ENCODE measurements at regions not wholly inside any gene's neighbourhood (a gene's known extent, or its start where the extent isn't known, plus 50 kb on each side); places are given as distances from the start of the nearest gene placed in this dataset.

DNA sequence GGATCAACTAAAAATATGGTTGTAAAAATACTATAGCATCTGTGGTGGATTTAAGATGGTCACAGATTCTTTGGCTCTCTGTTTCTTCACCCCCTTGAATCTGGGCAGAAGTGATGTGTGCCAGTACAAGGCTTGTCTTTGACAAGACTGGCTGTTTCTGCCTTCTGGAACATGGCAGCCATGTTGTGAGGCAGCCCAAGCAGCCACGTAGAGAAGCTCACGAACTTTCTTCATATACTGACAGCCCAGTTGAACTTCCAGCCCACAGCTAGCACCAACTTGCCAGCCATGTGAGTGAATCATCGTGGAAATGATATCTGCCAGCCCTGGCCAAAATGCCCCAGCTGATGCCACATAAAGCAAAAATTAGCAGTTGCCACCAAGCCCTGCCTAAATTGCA is 110.8 kb downstream of the BOD1 start:
- ChIA-PET POLR2A (no interaction called here), CTCF (no interaction called here)
- no peak overlapping the region for H3K4me3 Mint-ChIP-seq
- H3K36me3 Mint-ChIP-seq, result no peaks in the 10 kb centered on the region
- H3K9me3 Mint-ChIP-seq, result peaks cover 8% of the 10 kb centered on the region
- H3K27ac Mint-ChIP-seq, result no peak overlapping the region
- no peak for ATAC-seq
- no peak for DNase-seq (ENCODE audit: low spot score)
- no peaks in the 10 kb centered on the region for H3K27me3 Mint-ChIP-seq (ENCODE audit: low read depth)
- TF ChIP-seq PRDM15 (CRISPR knock-in tag; IDR thresholded peaks at IDR 0.05) (no peak), USF1 (CRISPR knock-in tag; IDR thresholded peaks at IDR 0.05) (no peak), NFE2L1 (CRISPR knock-in tag; IDR thresholded peaks at IDR 0.05) (no peak), EMX1 (CRISPR knock-in tag; IDR thresholded peaks at IDR 0.05) (no peak), JUN (CRISPR knock-in tag; IDR thresholded peaks at IDR 0.05) (no peak), ZNF263 (CRISPR knock-in tag; IDR thresholded peaks at IDR 0.05; ENCODE audit: low read depth) (no peak), MYBL2 (CRISPR knock-in tag; IDR thresholded peaks at IDR 0.05) (no peak), JAZF1 (CRISPR knock-in tag; IDR thresholded peaks at IDR 0.05) (no peak), OVOL2 (CRISPR knock-in tag; IDR thresholded peaks at IDR 0.05; ENCODE audit: borderline replicate concordance) (no peak), ZNF671 (CRISPR knock-in tag; IDR thresholded peaks at IDR 0.05) (no peak), SP1 (CRISPR knock-in tag; conservative IDR thresholded peaks at IDR 0.05) (no peak), GABPB1 (CRISPR knock-in tag; IDR thresholded peaks at IDR 0.05) (no peak), CREB1 (CRISPR knock-in tag; IDR thresholded peaks at IDR 0.05) (no peak)
- TF ChIP-seq, protein P1, sequence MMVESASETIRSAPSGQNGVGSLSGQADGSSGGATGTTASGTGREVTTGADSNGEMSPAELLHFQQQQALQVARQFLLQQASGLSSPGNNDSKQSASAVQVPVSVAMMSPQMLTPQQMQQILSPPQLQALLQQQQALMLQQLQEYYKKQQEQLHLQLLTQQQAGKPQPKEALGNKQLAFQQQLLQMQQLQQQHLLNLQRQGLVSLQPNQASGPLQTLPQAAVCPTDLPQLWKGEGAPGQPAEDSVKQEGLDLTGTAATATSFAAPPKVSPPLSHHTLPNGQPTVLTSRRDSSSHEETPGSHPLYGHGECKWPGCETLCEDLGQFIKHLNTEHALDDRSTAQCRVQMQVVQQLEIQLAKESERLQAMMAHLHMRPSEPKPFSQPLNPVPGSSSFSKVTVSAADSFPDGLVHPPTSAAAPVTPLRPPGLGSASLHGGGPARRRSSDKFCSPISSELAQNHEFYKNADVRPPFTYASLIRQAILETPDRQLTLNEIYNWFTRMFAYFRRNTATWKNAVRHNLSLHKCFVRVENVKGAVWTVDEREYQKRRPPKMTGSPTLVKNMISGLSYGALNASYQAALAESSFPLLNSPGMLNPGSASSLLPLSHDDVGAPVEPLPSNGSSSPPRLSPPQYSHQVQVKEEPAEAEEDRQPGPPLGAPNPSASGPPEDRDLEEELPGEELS (CRISPR knock-in tag; IDR thresholded peaks at IDR 0.05), result no peak
- TF ChIP-seq, protein P2, sequence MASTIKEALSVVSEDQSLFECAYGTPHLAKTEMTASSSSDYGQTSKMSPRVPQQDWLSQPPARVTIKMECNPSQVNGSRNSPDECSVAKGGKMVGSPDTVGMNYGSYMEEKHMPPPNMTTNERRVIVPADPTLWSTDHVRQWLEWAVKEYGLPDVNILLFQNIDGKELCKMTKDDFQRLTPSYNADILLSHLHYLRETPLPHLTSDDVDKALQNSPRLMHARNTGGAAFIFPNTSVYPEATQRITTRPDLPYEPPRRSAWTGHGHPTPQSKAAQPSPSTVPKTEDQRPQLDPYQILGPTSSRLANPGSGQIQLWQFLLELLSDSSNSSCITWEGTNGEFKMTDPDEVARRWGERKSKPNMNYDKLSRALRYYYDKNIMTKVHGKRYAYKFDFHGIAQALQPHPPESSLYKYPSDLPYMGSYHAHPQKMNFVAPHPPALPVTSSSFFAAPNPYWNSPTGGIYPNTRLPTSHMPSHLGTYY (CRISPR knock-in tag; IDR thresholded peaks at IDR 0.05), result no peak
- TF ChIP-seq, protein P3, sequence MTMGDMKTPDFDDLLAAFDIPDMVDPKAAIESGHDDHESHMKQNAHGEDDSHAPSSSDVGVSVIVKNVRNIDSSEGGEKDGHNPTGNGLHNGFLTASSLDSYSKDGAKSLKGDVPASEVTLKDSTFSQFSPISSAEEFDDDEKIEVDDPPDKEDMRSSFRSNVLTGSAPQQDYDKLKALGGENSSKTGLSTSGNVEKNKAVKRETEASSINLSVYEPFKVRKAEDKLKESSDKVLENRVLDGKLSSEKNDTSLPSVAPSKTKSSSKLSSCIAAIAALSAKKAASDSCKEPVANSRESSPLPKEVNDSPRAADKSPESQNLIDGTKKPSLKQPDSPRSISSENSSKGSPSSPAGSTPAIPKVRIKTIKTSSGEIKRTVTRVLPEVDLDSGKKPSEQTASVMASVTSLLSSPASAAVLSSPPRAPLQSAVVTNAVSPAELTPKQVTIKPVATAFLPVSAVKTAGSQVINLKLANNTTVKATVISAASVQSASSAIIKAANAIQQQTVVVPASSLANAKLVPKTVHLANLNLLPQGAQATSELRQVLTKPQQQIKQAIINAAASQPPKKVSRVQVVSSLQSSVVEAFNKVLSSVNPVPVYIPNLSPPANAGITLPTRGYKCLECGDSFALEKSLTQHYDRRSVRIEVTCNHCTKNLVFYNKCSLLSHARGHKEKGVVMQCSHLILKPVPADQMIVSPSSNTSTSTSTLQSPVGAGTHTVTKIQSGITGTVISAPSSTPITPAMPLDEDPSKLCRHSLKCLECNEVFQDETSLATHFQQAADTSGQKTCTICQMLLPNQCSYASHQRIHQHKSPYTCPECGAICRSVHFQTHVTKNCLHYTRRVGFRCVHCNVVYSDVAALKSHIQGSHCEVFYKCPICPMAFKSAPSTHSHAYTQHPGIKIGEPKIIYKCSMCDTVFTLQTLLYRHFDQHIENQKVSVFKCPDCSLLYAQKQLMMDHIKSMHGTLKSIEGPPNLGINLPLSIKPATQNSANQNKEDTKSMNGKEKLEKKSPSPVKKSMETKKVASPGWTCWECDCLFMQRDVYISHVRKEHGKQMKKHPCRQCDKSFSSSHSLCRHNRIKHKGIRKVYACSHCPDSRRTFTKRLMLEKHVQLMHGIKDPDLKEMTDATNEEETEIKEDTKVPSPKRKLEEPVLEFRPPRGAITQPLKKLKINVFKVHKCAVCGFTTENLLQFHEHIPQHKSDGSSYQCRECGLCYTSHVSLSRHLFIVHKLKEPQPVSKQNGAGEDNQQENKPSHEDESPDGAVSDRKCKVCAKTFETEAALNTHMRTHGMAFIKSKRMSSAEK (CRISPR knock-in tag; IDR thresholded peaks at IDR 0.05; ENCODE audit: borderline replicate concordance), result no peak
- TF ChIP-seq, protein P4, sequence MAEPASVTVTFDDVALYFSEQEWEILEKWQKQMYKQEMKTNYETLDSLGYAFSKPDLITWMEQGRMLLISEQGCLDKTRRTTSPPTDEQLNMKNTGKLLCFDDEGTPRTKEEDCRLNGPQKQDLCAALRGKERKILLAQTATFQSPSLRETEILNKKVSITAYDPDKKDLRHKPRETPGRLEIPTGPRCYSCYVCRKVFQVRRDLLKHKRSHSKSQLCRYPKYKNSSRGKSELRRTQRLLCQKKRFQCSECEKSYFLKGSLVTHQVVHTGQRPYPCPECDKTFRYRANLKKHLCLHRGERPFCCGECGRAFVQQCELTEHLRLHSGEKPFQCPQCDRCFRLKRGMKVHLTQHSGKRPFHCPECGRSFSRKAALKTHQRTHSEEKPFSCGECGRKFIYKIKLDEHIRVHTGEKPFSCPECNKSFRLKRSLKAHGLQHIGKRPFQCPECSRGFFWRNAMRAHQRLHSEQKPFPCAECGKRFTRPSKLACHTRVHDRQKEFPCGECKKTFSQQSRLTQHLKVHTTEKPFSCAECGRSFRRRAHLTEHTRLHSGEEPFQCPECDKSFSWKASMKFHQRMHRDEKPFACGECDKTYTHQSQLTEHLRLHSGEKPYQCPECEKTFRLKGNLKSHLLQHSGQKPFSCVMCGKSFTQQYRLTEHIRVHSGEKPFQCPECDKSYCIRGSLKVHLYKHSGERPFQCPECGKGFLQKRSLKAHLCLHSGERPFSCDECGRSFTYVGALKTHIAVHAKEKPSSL (CRISPR knock-in tag; conservative IDR thresholded peaks at IDR 0.05), result no peak
- no peaks in the 10 kb centered on the region for H3K4me1 Mint-ChIP-seq

All from WTC11 (cell line).